ENCODE measurements at regions not wholly inside any gene's neighbourhood (a gene's known extent, or its start where the extent isn't known, plus 50 kb on each side); places are given as distances from the start of the nearest gene placed in this dataset.

- TF ChIP-seq POLR2A (IDR thresholded peaks at IDR 0.05) (no peak), CTCF (IDR thresholded peaks at IDR 0.05) (no peak)
These were observed 110.5 kb upstream of the TACR1 start for GRCh38 chr2:75309596-75310463.

Data from vagina (tissue), 2 donors.